Upper lobe of right lung (tissue), 1 donor: ENCODE measurements at regions not wholly inside any gene's neighbourhood (a gene's known extent, or its start where the extent isn't known, plus 50 kb on each side); places are given as distances from the start of the nearest gene placed in this dataset.
"Not testable (repeated sequence)": the region's sequence is repeated elsewhere in the genome, so short reads cannot be mapped to it uniquely, and the experiment has no call there.

Experiments used
- ATAC-seq: fragments of 200-7000 bp; cut with Tn5 transposase; one replicate; pipeline ENCODE4 v1.9.1; 2020; ENCODE audit warnings: mild to moderate bottlenecking, moderate library complexity
- DNase-seq: peaks from one replicate; pipeline ENCODE4 v3.0.0-alpha.2; 2020
- H3K27ac ChIP-seq: fragments of 200-600 bp; one replicate; pipeline ENCODE4 v1.8.0; 2022
- H3K27me3 ChIP-seq: fragments of 200-600 bp; one replicate; pipeline ENCODE4 v1.8.0; 2022; ENCODE audit warnings: mild to moderate bottlenecking
- H3K36me3 ChIP-seq: fragments of 200-600 bp; one replicate; pipeline ENCODE4 v1.8.0; 2022
- H3K4me1 ChIP-seq: fragments of 200-600 bp; one replicate; pipeline ENCODE4 v1.8.0; 2022
- H3K4me3 ChIP-seq: fragments of 200-600 bp; one replicate; pipeline ENCODE4 v1.8.0; 2022; ENCODE audit warnings: mild to moderate bottlenecking
- H3K9me3 ChIP-seq: fragments of 200-600 bp; one replicate; pipeline ENCODE4 v1.8.0; 2022
- CTCF ChIP-seq: fragments of 200-600 bp; IDR thresholded peaks from one replicate; pipeline ENCODE4 v1.8.0; 2022; ENCODE audit warnings: antibody characterized with exemption
- intact Hi-C: fragments of 100-400 bp; cut with DNase I; formaldehyde crosslinking; loops from one replicate; pipeline ENCODE4 v1.11.0; 2022
- donor health status: DM: no; HTN: yes; CAD: no; lungs with severe emphysema.

GRCh38 chr4:111326450-111326849 lies 703.6 kb upstream of the PITX2 start:
- no peak for TF ChIP-seq CTCF
- intact Hi-C loops, result no loop called here
- H3K9me3 ChIP-seq, result no peaks in the 10 kb centered on the region
- no peaks in the 10 kb centered on the region for H3K27me3 ChIP-seq
- no peak overlapping the region for H3K27ac ChIP-seq
- H3K4me1 ChIP-seq, result no peaks in the 10 kb centered on the region
- DNase-seq (no peak), ATAC-seq (no peak)
- H3K36me3 ChIP-seq, result no peaks in the 10 kb centered on the region
- H3K4me3 ChIP-seq, result no peak overlapping the region

GRCh38 chr4:111330786-111331185 lies 707.9 kb upstream of the PITX2 start:
- H3K4me3 ChIP-seq, result no peak overlapping the region
- H3K27ac ChIP-seq, result no peak overlapping the region
- intact Hi-C loops, result no loop called here
- no peak for ATAC-seq
- TF ChIP-seq CTCF, result no peak
- H3K27me3 ChIP-seq, result no peaks in the 10 kb centered on the region
- H3K4me1 ChIP-seq, result no peaks in the 10 kb centered on the region
- no peak for DNase-seq
- no peaks in the 10 kb centered on the region for H3K36me3 ChIP-seq
- no peaks in the 10 kb centered on the region for H3K9me3 ChIP-seq

GRCh38 chr4:111334361-111334760 lies 711.5 kb upstream of the PITX2 start:
- Histone ChIP-seq H3K4me3 (no peak overlapping the region), H3K27ac (no peak overlapping the region), H3K36me3 (no peaks in the 10 kb centered on the region), H3K4me1 (no peaks in the 10 kb centered on the region), H3K9me3 (no peaks in the 10 kb centered on the region), H3K27me3 (no peaks in the 10 kb centered on the region)
- no peak for DNase-seq
- ATAC-seq, result no peak
- intact Hi-C loops, result no loop called here
- no peak for TF ChIP-seq CTCF

GRCh38 chr4:111337186-111337876 lies 714.5 kb upstream of the PITX2 start:
- H3K4me3 ChIP-seq, H3K27me3 ChIP-seq, DNase-seq, H3K36me3 ChIP-seq, H3K9me3 ChIP-seq, H3K4me1 ChIP-seq, H3K27ac ChIP-seq, intact Hi-C loops, ATAC-seq: not testable (repeated sequence)

GRCh38 chr4:111359602-111360001 lies 736.7 kb upstream of the PITX2 start:
- H3K4me3 ChIP-seq, result no peak overlapping the region
- no peak overlapping the region for H3K27ac ChIP-seq
- H3K36me3 ChIP-seq, result no peaks in the 10 kb centered on the region
- intact Hi-C loops, result no loop called here
- no peaks in the 10 kb centered on the region for H3K9me3 ChIP-seq
- ATAC-seq (no peak), DNase-seq (no peak)
- no peak for TF ChIP-seq CTCF
- H3K27me3 ChIP-seq, result no peaks in the 10 kb centered on the region
- H3K4me1 ChIP-seq, result no peaks in the 10 kb centered on the region

GRCh38 chr4:111360906-111361305 lies 738.0 kb upstream of the PITX2 start:
- Histone ChIP-seq H3K9me3 (no peaks in the 10 kb centered on the region), H3K4me3 (no peak overlapping the region), H3K27me3 (no peaks in the 10 kb centered on the region), H3K4me1 (no peaks in the 10 kb centered on the region), H3K27ac (no peak overlapping the region), H3K36me3 (no peaks in the 10 kb centered on the region)
- DNase-seq (no peak), ATAC-seq (no peak)
- intact Hi-C loops, result no loop called here
- no peak for TF ChIP-seq CTCF
